ENCODE measurements at regions not wholly inside any gene's neighbourhood (a gene's known extent, or its start where the extent isn't known, plus 50 kb on each side); places are given as distances from the start of the nearest gene placed in this dataset.

- Histone ChIP-seq H3K36me3 (replicated peaks) (no peaks in the 10 kb centered on the region), H3K27ac (no peak overlapping the region), H3K4me3 (ENCODE audit: low read depth, low read length) (no peak overlapping the region), H3K27me3 (replicated peaks) (no peaks in the 10 kb centered on the region)
- TF ChIP-seq CTCF (IDR thresholded peaks at IDR 0.05; ENCODE audit: low read depth, low read length, missing control alignments): no peak
- in situ Hi-C loops (cut with HindIII; ENCODE audit: low pct_ligation_motif_present, low sequenced_read_pairs): no loop called here
- no peak for DNase-seq
Observed at GRCh38 chr6:74631564-74631963, 574.3 kb downstream of the COL12A1 start.

GRCh38 chr6:74626288-74626687, 579.6 kb downstream of the COL12A1 start:
- H3K27me3 ChIP-seq (replicated peaks): no peaks in the 10 kb centered on the region
- H3K27ac ChIP-seq: no peak overlapping the region
- no peaks in the 10 kb centered on the region for H3K36me3 ChIP-seq (replicated peaks)
- TF ChIP-seq CTCF (IDR thresholded peaks at IDR 0.05; ENCODE audit: low read depth, low read length, missing control alignments): no peak
- no peak for DNase-seq
- in situ Hi-C loops (cut with HindIII; ENCODE audit: low pct_ligation_motif_present, low sequenced_read_pairs): no loop called here
- H3K4me3 ChIP-seq (ENCODE audit: low read depth, low read length): no peak overlapping the region

- in situ Hi-C loops (cut with HindIII; ENCODE audit: low pct_ligation_motif_present, low sequenced_read_pairs): no loop called here
- no peak for DNase-seq
Observed at GRCh38 chr6:74623027-74623426, 582.8 kb downstream of the COL12A1 start.

GRCh38 chr6:74611220-74611619, 594.6 kb downstream of the COL12A1 start:
- Histone ChIP-seq H3K27me3 (replicated peaks) (no peaks in the 10 kb centered on the region), H3K36me3 (replicated peaks) (no peaks in the 10 kb centered on the region), H3K4me3 (ENCODE audit: low read depth, low read length) (no peak overlapping the region), H3K27ac (no peak overlapping the region)
- TF ChIP-seq CTCF (IDR thresholded peaks at IDR 0.05; ENCODE audit: low read depth, low read length, missing control alignments): no peak
- in situ Hi-C loops (cut with HindIII; ENCODE audit: low pct_ligation_motif_present, low sequenced_read_pairs): no loop called here
- DNase-seq: no peak

More at GRCh38 chr6:74623027-74623426, 582.8 kb downstream of the COL12A1 start:
- no peak for TF ChIP-seq CTCF (IDR thresholded peaks at IDR 0.05; ENCODE audit: low read depth, low read length, missing control alignments)
- Histone ChIP-seq H3K27ac (no peak overlapping the region), H3K27me3 (replicated peaks) (no peaks in the 10 kb centered on the region), H3K4me3 (ENCODE audit: low read depth, low read length) (no peak overlapping the region), H3K36me3 (replicated peaks) (no peaks in the 10 kb centered on the region)

- no peak overlapping the region for H3K27ac ChIP-seq
- H3K27me3 ChIP-seq (replicated peaks): no peaks in the 10 kb centered on the region
- no peak for DNase-seq
- H3K36me3 ChIP-seq (replicated peaks): no peaks in the 10 kb centered on the region
- TF ChIP-seq CTCF (IDR thresholded peaks at IDR 0.05; ENCODE audit: low read depth, low read length, missing control alignments): no peak
- in situ Hi-C loops (cut with HindIII; ENCODE audit: low pct_ligation_motif_present, low sequenced_read_pairs): no loop called here
- no peak overlapping the region for H3K4me3 ChIP-seq (ENCODE audit: low read depth, low read length)
Observed at GRCh38 chr6:74610352-74610751, 595.5 kb downstream of the COL12A1 start.

GRCh38 chr6:74609871-74610270, 596.0 kb downstream of the COL12A1 start:
- Histone ChIP-seq H3K27me3 (replicated peaks) (no peaks in the 10 kb centered on the region), H3K36me3 (replicated peaks) (no peaks in the 10 kb centered on the region), H3K27ac (no peak overlapping the region), H3K4me3 (ENCODE audit: low read depth, low read length) (no peak overlapping the region)
- DNase-seq: no peak
- no peak for TF ChIP-seq CTCF (IDR thresholded peaks at IDR 0.05; ENCODE audit: low read depth, low read length, missing control alignments)
- in situ Hi-C loops (cut with HindIII; ENCODE audit: low pct_ligation_motif_present, low sequenced_read_pairs): no loop called here
